HG02763 (cell line): ENCODE measurements at regions not wholly inside any gene's neighbourhood (a gene's known extent, or its start where the extent isn't known, plus 50 kb on each side); places are given as distances from the start of the nearest gene placed in this dataset.

Experiments used
- ATAC-seq: cut with Tn5 transposase; IDR thresholded peaks from one replicate; pipeline ENCODE4 v1.9.1; 2021; ENCODE audit warnings: mild to moderate bottlenecking, moderate library complexity; ENCODE audit not compliant: unreplicated experiment

DNA sequence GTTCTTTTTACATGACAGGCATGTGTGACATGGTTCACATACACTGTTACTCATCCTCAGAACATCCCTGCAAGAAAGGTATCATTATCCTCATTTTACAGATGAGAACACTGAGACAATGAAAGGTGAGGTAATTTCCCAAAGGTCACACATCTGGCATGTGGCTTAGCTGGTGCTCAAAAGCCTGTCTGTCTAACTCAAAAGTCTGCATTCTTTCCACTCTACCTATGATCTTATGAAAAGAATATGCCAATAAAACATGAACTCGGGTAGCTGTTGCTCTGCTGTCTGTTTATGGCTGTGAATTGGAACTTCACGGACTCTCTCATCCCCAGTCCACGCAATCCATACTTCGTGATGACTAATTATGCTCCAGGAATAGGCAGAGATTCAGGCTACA is 79.0 kb upstream of the ODAD2 start:
- no peak for ATAC-seq

DNA sequence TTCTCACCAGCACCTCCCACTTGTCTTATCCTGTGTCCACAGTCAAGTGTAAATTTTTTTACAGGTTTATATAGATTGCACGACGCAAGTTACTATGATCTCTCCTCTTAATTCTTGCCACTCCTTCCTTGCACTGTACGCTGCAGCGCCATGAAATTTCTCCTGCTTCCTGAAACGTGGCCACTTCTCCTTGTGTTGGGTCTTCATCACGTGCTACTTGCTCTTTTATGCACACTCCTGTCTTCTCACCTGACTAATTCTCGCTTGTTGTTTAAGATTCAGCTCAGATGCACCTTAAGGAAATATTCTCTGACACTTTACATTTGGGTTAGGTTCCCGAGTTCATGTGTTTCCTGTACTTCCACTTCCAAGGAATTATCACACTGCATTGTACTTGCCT is 76.5 kb upstream of the ODAD2 start:
- ATAC-seq: no peak

- ATAC-seq: no peak
These were observed 73.7 kb upstream of the ODAD2 start for GRCh38 chr10:28072573-28072972.

- no peak for ATAC-seq
These were observed 61.2 kb upstream of the ODAD2 start for GRCh38 chr10:28060031-28060607.

DNA sequence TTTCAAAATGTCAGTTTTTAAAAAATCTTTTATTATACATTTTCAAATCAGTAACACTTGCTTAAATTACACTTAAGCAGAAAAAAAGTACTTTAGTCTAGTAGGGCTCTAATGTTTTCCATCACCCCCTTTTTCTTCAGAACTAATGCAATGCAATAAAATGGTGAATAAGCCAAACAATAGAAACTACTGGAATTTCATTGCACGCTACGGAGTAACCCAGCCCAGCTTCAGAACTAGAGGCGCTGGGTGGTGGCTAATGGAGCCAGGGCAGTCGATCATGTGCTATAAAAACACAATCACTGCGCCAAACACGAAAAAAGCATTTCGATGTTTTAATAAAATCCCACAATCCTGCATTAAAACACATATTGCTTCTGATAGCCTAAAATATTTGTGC is 59.9 kb upstream of the ODAD2 start:
- no peak for ATAC-seq

DNA sequence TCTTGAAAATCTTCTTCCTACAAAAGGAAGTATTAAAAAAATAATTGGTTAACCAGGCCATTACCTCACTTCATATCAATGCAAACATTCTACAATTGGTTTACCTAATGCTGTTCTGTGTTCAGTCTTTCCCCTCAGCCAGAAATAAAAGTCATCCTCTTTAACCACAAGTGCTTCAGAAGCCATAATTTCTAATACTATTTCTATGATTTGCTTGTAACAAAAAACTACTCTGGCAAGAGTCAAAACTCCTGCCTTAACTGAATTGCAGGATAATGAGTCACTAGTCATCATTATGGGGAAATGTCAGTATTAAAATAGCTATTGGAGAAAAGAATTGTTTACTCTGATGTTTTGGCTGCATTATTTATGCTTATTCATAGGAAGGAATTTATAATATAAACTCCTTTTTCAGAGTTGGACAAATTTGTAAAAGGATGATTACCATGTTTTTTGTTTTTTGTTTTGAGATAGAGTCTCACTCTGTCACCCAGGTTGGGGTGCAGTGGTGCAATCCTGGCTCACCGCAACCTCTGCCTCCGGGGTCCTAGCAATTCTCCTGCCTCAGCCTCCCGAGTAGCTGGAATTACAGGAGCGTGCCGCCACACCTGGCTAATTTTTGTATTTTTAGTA is 55.5 kb upstream of the ODAD2 start:
- no peak for ATAC-seq

DNA sequence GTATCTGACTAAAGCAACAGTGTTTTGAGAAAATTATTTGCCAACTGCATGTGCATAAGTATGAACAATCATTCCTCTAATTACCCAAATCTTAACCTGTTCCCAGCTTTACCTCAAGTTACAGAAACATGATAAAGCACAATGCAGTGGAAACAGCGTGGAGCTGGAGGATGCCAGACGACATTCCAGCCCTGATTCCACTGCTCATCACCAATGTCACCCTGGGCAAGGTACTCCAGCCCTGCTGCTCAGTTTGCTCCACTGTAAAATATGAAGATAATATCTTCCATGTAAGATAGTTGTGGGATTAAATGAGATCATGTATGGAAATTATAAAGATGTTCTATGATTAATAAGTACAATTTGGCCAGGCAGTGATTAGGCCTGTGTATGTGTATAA is 50.4 kb upstream of the ODAD2 start:
- no peak for ATAC-seq
